Astrocyte (in vitro differentiated cells and primary cell): ENCODE measurements at regions not wholly inside any gene's neighbourhood (a gene's known extent, or its start where the extent isn't known, plus 50 kb on each side); places are given as distances from the start of the nearest gene placed in this dataset.

Source experiments
- DNase-seq: peaks from one replicate; pipeline ENCODE4 v3.0.0-alpha.2; 2010; ENCODE audit warnings: low read depth
- FAIRE-seq: peaks from 2 replicates; lab custom pipeline; 2011; peaks lifted over from hg19 to GRCh38; lab: Jason Lieb, UNC
- H2AFZ ChIP-seq: 2 replicates; pipeline ENCODE4 v1.6.0; 2012; ENCODE audit warnings: low read depth, low read length, inconsistent platforms
- H3K27ac ChIP-seq: 2 replicates; pipeline ENCODE4 v1.5.1; 2011; ENCODE audit warnings: low read depth, low read length, inconsistent platforms
- H3K27me3 ChIP-seq: 2 replicates; pipeline ENCODE4 v1.6.0; 2011; ENCODE audit warnings: low read length, inconsistent platforms; ENCODE audit not compliant: insufficient read depth
- H3K36me3 ChIP-seq: 2 replicates; pipeline ENCODE4 v1.5.1; 2011; ENCODE audit warnings: low read length, inconsistent platforms; ENCODE audit not compliant: insufficient read depth
- H3K4me1 ChIP-seq: 2 replicates; pipeline ENCODE4 v1.5.1; 2011; ENCODE audit warnings: low read length, inconsistent platforms; ENCODE audit not compliant: insufficient read depth
- H3K4me2 ChIP-seq: 2 replicates; pipeline ENCODE4 v1.6.0; 2012; ENCODE audit warnings: low read length, inconsistent platforms
- H3K4me3 ChIP-seq: 2 replicates; pipeline ENCODE4 v1.5.1; 2011; ENCODE audit warnings: low read depth, mild to moderate bottlenecking, low read length, inconsistent platforms; ENCODE audit not compliant: insufficient read depth
- H3K79me2 ChIP-seq: 2 replicates; pipeline ENCODE4 v1.6.0; 2012; ENCODE audit warnings: mild to moderate bottlenecking, low read length, inconsistent platforms; ENCODE audit not compliant: insufficient read depth
- H3K9ac ChIP-seq: 2 replicates; pipeline ENCODE4 v1.6.0; 2012; ENCODE audit warnings: mild to moderate bottlenecking, low read length, inconsistent platforms
- H3K9me3 ChIP-seq: 2 replicates; pipeline ENCODE4 v1.5.1; 2012; ENCODE audit warnings: low read depth, mild to moderate bottlenecking, low read length, inconsistent platforms; ENCODE audit not compliant: insufficient read depth
- H4K20me1 ChIP-seq: 2 replicates; pipeline ENCODE4 v1.6.0; 2012; ENCODE audit warnings: low read length, inconsistent platforms; ENCODE audit not compliant: insufficient read depth
- H3K27ac Mint-ChIP-seq: one replicate; pipeline ENCODE4 v1.8.0; 2021; ENCODE audit warnings: mild to moderate bottlenecking, mixed read lengths; ENCODE audit not compliant: unreplicated experiment
- H3K27me3 Mint-ChIP-seq: one replicate; pipeline ENCODE4 v1.8.0; 2021; ENCODE audit warnings: low read depth, mixed read lengths; ENCODE audit not compliant: unreplicated experiment
- H3K36me3 Mint-ChIP-seq: one replicate; pipeline ENCODE4 v1.8.0; 2021; ENCODE audit warnings: low read depth, mixed read lengths; ENCODE audit not compliant: unreplicated experiment
- H3K4me1 Mint-ChIP-seq: one replicate; pipeline ENCODE4 v1.8.0; 2021; ENCODE audit warnings: low read depth, mixed read lengths; ENCODE audit not compliant: unreplicated experiment
- H3K4me3 Mint-ChIP-seq: one replicate; pipeline ENCODE4 v1.8.0; 2021; ENCODE audit warnings: mild to moderate bottlenecking, moderate library complexity, mixed read lengths; ENCODE audit not compliant: unreplicated experiment
- H3K9me3 Mint-ChIP-seq: one replicate; pipeline ENCODE4 v1.8.0; 2021; ENCODE audit warnings: mild to moderate bottlenecking, mixed read lengths; ENCODE audit not compliant: unreplicated experiment
- EZH2 ChIP-seq: IDR thresholded peaks from 2 replicates; pipeline ENCODE4 v1.6.1; 2012; ENCODE audit warnings: mild to moderate bottlenecking, low read length, inconsistent platforms; ENCODE audit not compliant: insufficient read depth
- TF ChIP-seq, protein P1 (sequence below): IDR thresholded peaks from 2 replicates; pipeline ENCODE4 v1.5.1; 2011; ENCODE audit warnings: low read depth, mild to moderate bottlenecking, inconsistent platforms, low read length, moderate library complexity; ENCODE audit not compliant: insufficient read depth

DNA sequence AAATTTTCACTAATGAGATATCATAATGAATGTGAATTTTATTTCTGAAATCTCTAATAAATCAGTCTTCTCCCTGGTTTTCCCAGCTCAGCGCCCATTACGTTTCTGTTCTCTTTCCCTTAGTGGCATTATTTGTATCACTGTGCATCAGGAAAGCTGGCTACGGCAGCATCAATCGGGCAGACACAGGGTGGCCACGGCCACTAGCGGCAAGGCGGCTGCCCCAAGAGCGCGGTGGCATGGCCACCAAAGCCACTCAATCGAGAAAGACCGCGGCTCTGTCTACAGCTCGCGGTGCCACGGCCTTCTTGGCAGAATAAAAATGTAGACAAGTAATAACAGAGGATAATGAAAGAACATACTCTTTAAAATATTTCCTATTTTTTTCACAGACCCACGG lies 168.0 kb downstream of the RPIA start:
- no peak for FAIRE-seq
- peaks cover 5% of the 10 kb centered on the region for H3K4me1 Mint-ChIP-seq
- H3K4me2 ChIP-seq: no peak overlapping the region

DNA sequence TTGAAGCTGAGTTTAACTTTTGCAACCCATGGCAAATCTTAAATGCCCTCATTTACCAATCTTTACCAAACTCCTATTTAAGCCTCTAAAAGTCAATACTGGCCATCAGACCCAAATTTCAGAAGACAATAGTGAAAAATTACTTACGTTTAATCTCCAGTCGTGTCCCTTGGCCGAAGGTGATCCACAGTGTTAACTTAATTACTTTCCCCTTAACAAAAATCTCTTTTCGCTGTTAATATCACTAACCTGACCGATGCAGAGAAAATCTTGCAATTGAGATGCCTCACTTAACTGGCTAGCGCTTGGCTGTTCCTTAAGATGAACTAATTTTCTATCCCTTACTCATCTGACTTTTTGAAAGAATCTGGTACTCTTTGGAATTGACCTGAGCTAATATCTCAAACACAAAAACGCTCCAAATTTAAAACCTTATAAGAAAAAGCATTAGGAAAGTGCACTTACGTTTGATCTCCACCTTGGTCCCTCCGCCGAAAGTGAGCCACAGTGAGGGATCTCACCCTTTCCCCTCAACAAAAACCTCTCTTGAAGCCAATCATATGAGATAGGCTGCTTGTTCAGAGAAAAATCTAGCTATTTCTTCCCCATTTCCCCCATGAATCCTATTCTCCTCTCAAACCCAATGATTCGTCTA lies 169.1 kb downstream of the RPIA start:
- TF ChIP-seq, protein P1, sequence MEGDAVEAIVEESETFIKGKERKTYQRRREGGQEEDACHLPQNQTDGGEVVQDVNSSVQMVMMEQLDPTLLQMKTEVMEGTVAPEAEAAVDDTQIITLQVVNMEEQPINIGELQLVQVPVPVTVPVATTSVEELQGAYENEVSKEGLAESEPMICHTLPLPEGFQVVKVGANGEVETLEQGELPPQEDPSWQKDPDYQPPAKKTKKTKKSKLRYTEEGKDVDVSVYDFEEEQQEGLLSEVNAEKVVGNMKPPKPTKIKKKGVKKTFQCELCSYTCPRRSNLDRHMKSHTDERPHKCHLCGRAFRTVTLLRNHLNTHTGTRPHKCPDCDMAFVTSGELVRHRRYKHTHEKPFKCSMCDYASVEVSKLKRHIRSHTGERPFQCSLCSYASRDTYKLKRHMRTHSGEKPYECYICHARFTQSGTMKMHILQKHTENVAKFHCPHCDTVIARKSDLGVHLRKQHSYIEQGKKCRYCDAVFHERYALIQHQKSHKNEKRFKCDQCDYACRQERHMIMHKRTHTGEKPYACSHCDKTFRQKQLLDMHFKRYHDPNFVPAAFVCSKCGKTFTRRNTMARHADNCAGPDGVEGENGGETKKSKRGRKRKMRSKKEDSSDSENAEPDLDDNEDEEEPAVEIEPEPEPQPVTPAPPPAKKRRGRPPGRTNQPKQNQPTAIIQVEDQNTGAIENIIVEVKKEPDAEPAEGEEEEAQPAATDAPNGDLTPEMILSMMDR: no peak
- no peak for TF ChIP-seq EZH2

More for the DNA sequence above, 168.0 kb downstream of the RPIA start:
- no peak overlapping the region for H3K4me3 Mint-ChIP-seq
- no peaks in the 10 kb centered on the region for H3K36me3 Mint-ChIP-seq
- no peak overlapping the region for H3K4me3 ChIP-seq
- H3K36me3 ChIP-seq: no peaks in the 10 kb centered on the region
- no peaks in the 10 kb centered on the region for H3K27me3 ChIP-seq
- TF ChIP-seq EZH2: no peak
- H3K9ac ChIP-seq: no peak overlapping the region
- no peaks in the 10 kb centered on the region for H4K20me1 ChIP-seq
- H3K27ac Mint-ChIP-seq: no peak overlapping the region
- H3K27ac ChIP-seq: no peak overlapping the region
- no peaks in the 10 kb centered on the region for H3K9me3 ChIP-seq
- H2AFZ ChIP-seq: no peak overlapping the region
- DNase-seq: no peak
- no peaks in the 10 kb centered on the region for H3K79me2 ChIP-seq
- peaks cover 6% of the 10 kb centered on the region for H3K4me1 ChIP-seq
- peaks cover 6% of the 10 kb centered on the region for H3K27me3 Mint-ChIP-seq
- no peaks in the 10 kb centered on the region for H3K9me3 Mint-ChIP-seq

DNA sequence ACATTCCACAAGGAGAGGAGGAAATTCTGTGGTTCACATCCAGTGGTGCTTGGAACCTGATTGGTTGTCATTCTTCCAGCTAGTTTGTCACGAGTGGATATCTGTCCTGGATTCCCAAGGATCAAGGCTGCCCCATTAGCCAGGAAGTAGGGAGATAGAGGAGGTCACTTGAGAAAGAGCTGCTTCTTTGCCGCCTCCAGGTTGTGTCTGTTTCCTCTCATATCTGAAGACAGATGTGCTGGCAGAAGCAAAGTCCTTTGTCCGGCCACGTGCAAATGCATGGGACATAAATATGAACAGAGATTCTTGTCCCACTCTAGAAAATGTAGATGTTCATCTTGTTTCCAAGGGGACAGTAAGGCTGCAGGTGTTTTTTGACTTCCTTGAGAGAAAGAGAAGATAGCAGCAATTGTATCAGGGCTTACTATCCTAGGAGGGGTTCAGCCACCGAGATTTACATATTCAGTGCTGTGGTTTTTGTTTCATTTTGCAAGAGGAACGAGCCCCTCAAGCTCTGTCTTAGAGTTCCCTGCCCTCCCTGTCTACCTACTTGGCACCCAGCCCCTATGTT lies 174.4 kb downstream of the RPIA start:
- H3K4me3 ChIP-seq: no peak overlapping the region
- H3K4me1 Mint-ChIP-seq: no peaks in the 10 kb centered on the region
- H3K27me3 ChIP-seq: no peaks in the 10 kb centered on the region
- H4K20me1 ChIP-seq: no peaks in the 10 kb centered on the region
- DNase-seq: no peak
- H2AFZ ChIP-seq: no peak overlapping the region
- TF ChIP-seq, protein P1: no peak
- no peak for TF ChIP-seq EZH2
- H3K9ac ChIP-seq: no peak overlapping the region
- no peaks in the 10 kb centered on the region for H3K79me2 ChIP-seq
- H3K36me3 ChIP-seq: no peaks in the 10 kb centered on the region
- H3K9me3 ChIP-seq: no peaks in the 10 kb centered on the region
- H3K9me3 Mint-ChIP-seq: no peaks in the 10 kb centered on the region
- no peak overlapping the region for H3K27ac Mint-ChIP-seq
- no peaks in the 10 kb centered on the region for H3K36me3 Mint-ChIP-seq
- no peak overlapping the region for H3K27ac ChIP-seq
- H3K4me1 ChIP-seq: no peaks in the 10 kb centered on the region
- H3K27me3 Mint-ChIP-seq: peaks cover 16% of the 10 kb centered on the region
- H3K4me3 Mint-ChIP-seq: no peak overlapping the region
- FAIRE-seq: no peak
- no peak overlapping the region for H3K4me2 ChIP-seq

More for the DNA sequence above, 169.1 kb downstream of the RPIA start:
- H3K79me2 ChIP-seq: no peaks in the 10 kb centered on the region
- H3K4me3 Mint-ChIP-seq: no peak overlapping the region
- no peak overlapping the region for H2AFZ ChIP-seq
- H3K36me3 Mint-ChIP-seq: no peaks in the 10 kb centered on the region
- H3K4me3 ChIP-seq: no peak overlapping the region
- H3K36me3 ChIP-seq: no peaks in the 10 kb centered on the region
- peaks cover 6% of the 10 kb centered on the region for H3K4me1 ChIP-seq
- H3K4me1 Mint-ChIP-seq: peaks cover 5% of the 10 kb centered on the region
- H3K27ac ChIP-seq: no peak overlapping the region
- H3K27me3 ChIP-seq: no peaks in the 10 kb centered on the region
- peaks cover 9% of the 10 kb centered on the region for H3K27me3 Mint-ChIP-seq
- no peaks in the 10 kb centered on the region for H3K9me3 ChIP-seq
- FAIRE-seq (no peak), DNase-seq (no peak)
- no peak overlapping the region for H3K9ac ChIP-seq
- H3K27ac Mint-ChIP-seq: no peak overlapping the region
- H3K9me3 Mint-ChIP-seq: no peaks in the 10 kb centered on the region
- H3K4me2 ChIP-seq: no peak overlapping the region
- no peaks in the 10 kb centered on the region for H4K20me1 ChIP-seq
